ENCODE measurements at regions not wholly inside any gene's neighbourhood (a gene's known extent, or its start where the extent isn't known, plus 50 kb on each side); places are given as distances from the start of the nearest gene placed in this dataset.

- H3K36me3 ChIP-seq, result no peaks in the 10 kb centered on the region
- 22% methylated on average over 9 of the region's 9 CpGs for WGBS
These were observed 72.6 kb upstream of the SERP2 start for GRCh38 chr13:44300895-44301638.

GRCh38 chr13:44301639-44302015 lies 72.0 kb upstream of the SERP2 start:
- WGBS, result 89% methylated on average over 4 of the region's 4 CpGs
- H3K27me3 ChIP-seq, result no peaks in the 10 kb centered on the region
- no peak for DNase-seq (ENCODE audit: low spot score in 2 of 2)
- H3K9me3 ChIP-seq, result no peaks in the 10 kb centered on the region
- no peak overlapping the region for H3K27ac ChIP-seq
- H3K4me3 ChIP-seq, result no peak overlapping the region
- no peaks in the 10 kb centered on the region for H3K36me3 ChIP-seq
- peaks cover 42% of the 10 kb centered on the region for H3K4me1 ChIP-seq
- no peak for TF ChIP-seq CTCF (IDR thresholded peaks at IDR 0.05)
- TF ChIP-seq EP300 (IDR thresholded peaks at IDR 0.05), result no peak
- TF ChIP-seq POLR2A (IDR thresholded peaks at IDR 0.05), result no peak
- no peak for TF ChIP-seq POLR2AphosphoS5 (IDR thresholded peaks at IDR 0.05)

More at GRCh38 chr13:44300895-44301638, 72.6 kb upstream of the SERP2 start:
- Histone ChIP-seq H3K27ac (peak overlapping the region; percentile 10), H3K4me3 (no peak overlapping the region), H3K4me1 (peaks cover 36% of the 10 kb centered on the region), H3K27me3 (no peaks in the 10 kb centered on the region), H3K9me3 (no peaks in the 10 kb centered on the region)
- DNase-seq (ENCODE audit: low spot score in 2 of 2), result no peak
- TF ChIP-seq EP300 (IDR thresholded peaks at IDR 0.05) (no peak), POLR2AphosphoS5 (IDR thresholded peaks at IDR 0.05) (no peak), POLR2A (IDR thresholded peaks at IDR 0.05) (no peak), CTCF (IDR thresholded peaks at IDR 0.05) (no peak)

- Histone ChIP-seq H3K4me1 (peaks cover 45% of the 10 kb centered on the region), H3K27ac (no peak overlapping the region)
- no peak for DNase-seq (ENCODE audit: low spot score in 2 of 2)
These were observed 71.4 kb upstream of the SERP2 start for GRCh38 chr13:44302233-44302632.

GRCh38 chr13:44302940-44303575 lies 70.6 kb upstream of the SERP2 start:
- Histone ChIP-seq H3K27ac (no peak overlapping the region), H3K9me3 (no peaks in the 10 kb centered on the region), H3K4me1 (peaks cover 53% of the 10 kb centered on the region), H3K27me3 (no peaks in the 10 kb centered on the region), H3K36me3 (no peaks in the 10 kb centered on the region), H3K4me3 (no peak overlapping the region)
- 86% methylated on average over 5 of the region's 5 CpGs for WGBS
- DNase-seq (ENCODE audit: low spot score in 2 of 2), result no peak
- TF ChIP-seq CTCF (IDR thresholded peaks at IDR 0.05) (no peak), POLR2A (IDR thresholded peaks at IDR 0.05) (no peak), EP300 (IDR thresholded peaks at IDR 0.05) (no peak), POLR2AphosphoS5 (IDR thresholded peaks at IDR 0.05) (no peak)

More at GRCh38 chr13:44302233-44302632, 71.4 kb upstream of the SERP2 start:
- Histone ChIP-seq H3K9me3 (no peaks in the 10 kb centered on the region), H3K36me3 (no peaks in the 10 kb centered on the region), H3K27me3 (no peaks in the 10 kb centered on the region), H3K4me3 (no peak overlapping the region)
- no peak for TF ChIP-seq POLR2AphosphoS5 (IDR thresholded peaks at IDR 0.05)
- TF ChIP-seq CTCF (IDR thresholded peaks at IDR 0.05), result no peak
- no peak for TF ChIP-seq EP300 (IDR thresholded peaks at IDR 0.05)
- no peak for TF ChIP-seq POLR2A (IDR thresholded peaks at IDR 0.05)
- WGBS, result 64% methylated on average over 4 of the region's 4 CpGs

- no peak for DNase-seq (ENCODE audit: low spot score in 2 of 2)
- peak overlapping the region; percentile 29 for H3K27ac ChIP-seq
- H3K9me3 ChIP-seq, result no peaks in the 10 kb centered on the region
- no peak for TF ChIP-seq POLR2A (IDR thresholded peaks at IDR 0.05)
- TF ChIP-seq POLR2AphosphoS5 (IDR thresholded peaks at IDR 0.05), result peak in 1 of 3 donors; percentile 64
- WGBS, result 80% methylated on average over 5 of the region's 5 CpGs
- H3K4me3 ChIP-seq, result no peak overlapping the region
- H3K27me3 ChIP-seq, result no peaks in the 10 kb centered on the region
- H3K4me1 ChIP-seq, result peaks cover 53% of the 10 kb centered on the region
- no peaks in the 10 kb centered on the region for H3K36me3 ChIP-seq
These were observed 69.8 kb upstream of the SERP2 start for GRCh38 chr13:44303681-44304432.

Data from suprapubic skin (tissue), 4 donors.